ENCODE measurements at regions not wholly inside any gene's neighbourhood (a gene's known extent, or its start where the extent isn't known, plus 50 kb on each side); places are given as distances from the start of the nearest gene placed in this dataset.

DNA sequence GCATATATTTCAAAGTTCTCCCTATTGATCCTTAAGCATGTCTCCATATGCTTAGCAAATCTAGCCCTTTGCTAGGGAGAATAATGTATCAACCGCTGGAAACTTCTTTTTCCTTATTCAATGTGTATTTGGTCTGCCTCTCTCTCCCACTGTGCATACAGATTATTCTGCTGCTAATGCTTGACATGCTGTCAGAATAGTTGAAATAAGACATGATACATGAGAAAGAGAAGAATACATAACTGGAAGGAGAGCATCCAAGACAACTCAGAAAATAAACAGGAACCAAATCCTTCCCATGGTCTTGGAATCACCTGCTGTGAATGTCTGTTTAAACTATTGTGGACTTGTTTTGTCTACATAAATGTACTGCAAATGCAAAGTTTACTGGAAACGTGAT, 1103.0 kb downstream of the EFNB2 start (continued):
- TF ChIP-seq ZNF324 (tag by site-specific recombination; IDR thresholded peaks at IDR 0.05), result no peak

DNA sequence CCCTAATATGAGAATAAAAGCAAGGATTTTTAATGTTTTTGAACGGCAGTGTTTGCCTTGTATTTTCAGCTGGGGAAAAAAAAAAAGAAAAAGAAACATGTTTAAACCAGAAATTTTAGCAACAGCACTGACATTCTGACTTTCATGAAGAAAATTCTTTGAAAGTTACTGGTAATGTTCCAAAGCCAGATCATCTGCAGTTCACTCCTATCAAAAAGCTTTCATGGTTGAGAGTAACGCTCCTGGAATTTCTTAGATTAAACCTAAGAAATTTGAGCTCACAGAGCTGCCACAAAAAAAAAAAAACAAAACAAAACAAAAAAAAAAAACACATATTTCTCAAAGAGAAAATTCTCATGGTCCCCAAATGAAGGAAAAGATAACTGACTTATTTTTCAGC, 1106.7 kb downstream of the EFNB2 start:
- TF ChIP-seq ZNF19 (tag by site-specific recombination; IDR thresholded peaks at IDR 0.05; ENCODE audit: low read depth), result no peak
- no peak for TF ChIP-seq BCL11B (tag by site-specific recombination; IDR thresholded peaks at IDR 0.05; ENCODE audit: low read depth)
- TF ChIP-seq, protein P1, sequence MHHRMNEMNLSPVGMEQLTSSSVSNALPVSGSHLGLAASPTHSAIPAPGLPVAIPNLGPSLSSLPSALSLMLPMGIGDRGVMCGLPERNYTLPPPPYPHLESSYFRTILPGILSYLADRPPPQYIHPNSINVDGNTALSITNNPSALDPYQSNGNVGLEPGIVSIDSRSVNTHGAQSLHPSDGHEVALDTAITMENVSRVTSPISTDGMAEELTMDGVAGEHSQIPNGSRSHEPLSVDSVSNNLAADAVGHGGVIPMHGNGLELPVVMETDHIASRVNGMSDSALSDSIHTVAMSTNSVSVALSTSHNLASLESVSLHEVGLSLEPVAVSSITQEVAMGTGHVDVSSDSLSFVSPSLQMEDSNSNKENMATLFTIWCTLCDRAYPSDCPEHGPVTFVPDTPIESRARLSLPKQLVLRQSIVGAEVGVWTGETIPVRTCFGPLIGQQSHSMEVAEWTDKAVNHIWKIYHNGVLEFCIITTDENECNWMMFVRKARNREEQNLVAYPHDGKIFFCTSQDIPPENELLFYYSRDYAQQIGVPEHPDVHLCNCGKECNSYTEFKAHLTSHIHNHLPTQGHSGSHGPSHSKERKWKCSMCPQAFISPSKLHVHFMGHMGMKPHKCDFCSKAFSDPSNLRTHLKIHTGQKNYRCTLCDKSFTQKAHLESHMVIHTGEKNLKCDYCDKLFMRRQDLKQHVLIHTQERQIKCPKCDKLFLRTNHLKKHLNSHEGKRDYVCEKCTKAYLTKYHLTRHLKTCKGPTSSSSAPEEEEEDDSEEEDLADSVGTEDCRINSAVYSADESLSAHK (tag by site-specific recombination; IDR thresholded peaks at IDR 0.05), result no peak
- TF ChIP-seq OVOL3 (tag by site-specific recombination; IDR thresholded peaks at IDR 0.05), result no peak
- TF ChIP-seq, protein P2, sequence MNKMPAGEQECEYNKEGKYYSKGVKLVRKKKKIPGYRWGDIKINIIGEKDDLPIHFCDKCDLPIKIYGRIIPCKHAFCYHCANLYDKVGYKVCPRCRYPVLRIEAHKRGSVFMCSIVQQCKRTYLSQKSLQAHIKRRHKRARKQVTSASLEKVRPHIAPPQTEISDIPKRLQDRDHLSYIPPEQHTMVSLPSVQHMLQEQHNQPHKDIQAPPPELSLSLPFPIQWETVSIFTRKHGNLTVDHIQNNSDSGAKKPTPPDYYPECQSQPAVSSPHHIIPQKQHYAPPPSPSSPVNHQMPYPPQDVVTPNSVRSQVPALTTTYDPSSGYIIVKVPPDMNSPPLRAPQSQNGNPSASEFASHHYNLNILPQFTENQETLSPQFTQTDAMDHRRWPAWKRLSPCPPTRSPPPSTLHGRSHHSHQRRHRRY (tag by site-specific recombination; IDR thresholded peaks at IDR 0.05), result no peak
- no peak for TF ChIP-seq SP2 (tag by site-specific recombination; IDR thresholded peaks at IDR 0.05)
- TF ChIP-seq ZNF112 (tag by site-specific recombination; IDR thresholded peaks at IDR 0.05), result no peak
- TF ChIP-seq OSR2 (tag by site-specific recombination; IDR thresholded peaks at IDR 0.05), result no peak
- TF ChIP-seq ZNF621 (tag by site-specific recombination; IDR thresholded peaks at IDR 0.05), result no peak
- POLR2A ChIA-PET, result no interaction called here
- CTCF ChIA-PET, result interaction anchor here (0.7 kb wide), 1 partner anchor 41 kb away, joined by 5 read pairs; no protein-coding TSS in a partner anchor
- H3K9me3 ChIP-seq (ENCODE audit: control insufficient read depth, insufficient read depth, low read depth, low read length), result no peaks in the 10 kb centered on the region
- H3K36me3 ChIP-seq (ENCODE audit: control insufficient read depth in 2 of 2, insufficient read depth in 1 of 2, low read length in 2 of 2), result no peaks in the 10 kb centered on the region
- H3K4me3 ChIP-seq (ENCODE audit: low read depth, low read length), result no peak overlapping the region
- H3K4me1 ChIP-seq (ENCODE audit: control insufficient read depth, insufficient read depth, low read length), result no peaks in the 10 kb centered on the region
- H3K27ac ChIP-seq (ENCODE audit: extremely low read depth, low read depth, low read length), result no peak overlapping the region

DNA sequence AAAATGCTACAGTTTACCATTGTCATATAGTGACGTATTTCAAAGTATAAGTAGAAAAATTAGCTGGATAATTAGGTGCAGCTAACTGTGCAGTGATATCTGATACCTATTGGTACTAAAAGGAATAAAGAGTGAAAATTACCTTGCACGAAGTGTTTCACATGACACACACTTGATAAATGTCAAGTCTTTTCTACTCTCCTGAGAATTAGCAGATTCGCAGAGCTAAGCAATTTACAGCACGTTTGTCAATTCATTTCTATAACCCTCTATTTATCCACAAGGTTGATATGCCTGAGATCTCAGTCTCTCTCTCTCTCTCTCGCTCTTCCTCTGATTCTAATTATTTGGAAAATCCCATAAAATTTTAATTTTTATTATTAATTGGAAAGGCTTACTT, 1109.0 kb downstream of the EFNB2 start:
- ChIA-PET CTCF (no interaction called here), POLR2A (no interaction called here)
- TF ChIP-seq ZNF433 (tag by site-specific recombination; IDR thresholded peaks at IDR 0.05; ENCODE audit: low read depth) (no peak), ZNF391 (tag by site-specific recombination; IDR thresholded peaks at IDR 0.05; ENCODE audit: borderline replicate concordance, low read depth) (no peak), GFI1B (tag by site-specific recombination; IDR thresholded peaks at IDR 0.05) (no peak), ZNF16 (tag by site-specific recombination; IDR thresholded peaks at IDR 0.05; ENCODE audit: low read depth) (no peak), SALL2 (tag by site-specific recombination; IDR thresholded peaks at IDR 0.05; ENCODE audit: borderline replicate concordance) (no peak), RBAK (tag by site-specific recombination; IDR thresholded peaks at IDR 0.05) (no peak), ZNF843 (tag by site-specific recombination; IDR thresholded peaks at IDR 0.05) (no peak), ZNF521 (tag by site-specific recombination; IDR thresholded peaks at IDR 0.05) (no peak)
- TF ChIP-seq, protein P3, sequence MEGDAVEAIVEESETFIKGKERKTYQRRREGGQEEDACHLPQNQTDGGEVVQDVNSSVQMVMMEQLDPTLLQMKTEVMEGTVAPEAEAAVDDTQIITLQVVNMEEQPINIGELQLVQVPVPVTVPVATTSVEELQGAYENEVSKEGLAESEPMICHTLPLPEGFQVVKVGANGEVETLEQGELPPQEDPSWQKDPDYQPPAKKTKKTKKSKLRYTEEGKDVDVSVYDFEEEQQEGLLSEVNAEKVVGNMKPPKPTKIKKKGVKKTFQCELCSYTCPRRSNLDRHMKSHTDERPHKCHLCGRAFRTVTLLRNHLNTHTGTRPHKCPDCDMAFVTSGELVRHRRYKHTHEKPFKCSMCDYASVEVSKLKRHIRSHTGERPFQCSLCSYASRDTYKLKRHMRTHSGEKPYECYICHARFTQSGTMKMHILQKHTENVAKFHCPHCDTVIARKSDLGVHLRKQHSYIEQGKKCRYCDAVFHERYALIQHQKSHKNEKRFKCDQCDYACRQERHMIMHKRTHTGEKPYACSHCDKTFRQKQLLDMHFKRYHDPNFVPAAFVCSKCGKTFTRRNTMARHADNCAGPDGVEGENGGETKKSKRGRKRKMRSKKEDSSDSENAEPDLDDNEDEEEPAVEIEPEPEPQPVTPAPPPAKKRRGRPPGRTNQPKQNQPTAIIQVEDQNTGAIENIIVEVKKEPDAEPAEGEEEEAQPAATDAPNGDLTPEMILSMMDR (tag by site-specific recombination; IDR thresholded peaks at IDR 0.05), result no peak
- TF ChIP-seq, protein P4, sequence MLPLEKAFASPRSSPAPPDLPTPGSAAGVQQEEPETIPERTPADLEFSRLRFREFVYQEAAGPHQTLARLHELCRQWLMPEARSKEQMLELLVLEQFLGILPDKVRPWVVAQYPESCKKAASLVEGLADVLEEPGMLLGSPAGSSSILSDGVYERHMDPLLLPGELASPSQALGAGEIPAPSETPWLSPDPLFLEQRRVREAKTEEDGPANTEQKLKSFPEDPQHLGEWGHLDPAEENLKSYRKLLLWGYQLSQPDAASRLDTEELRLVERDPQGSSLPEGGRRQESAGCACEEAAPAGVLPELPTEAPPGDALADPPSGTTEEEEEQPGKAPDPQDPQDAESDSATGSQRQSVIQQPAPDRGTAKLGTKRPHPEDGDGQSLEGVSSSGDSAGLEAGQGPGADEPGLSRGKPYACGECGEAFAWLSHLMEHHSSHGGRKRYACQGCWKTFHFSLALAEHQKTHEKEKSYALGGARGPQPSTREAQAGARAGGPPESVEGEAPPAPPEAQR (tag by site-specific recombination; IDR thresholded peaks at IDR 0.05), result no peak
- Histone ChIP-seq H3K9me3 (ENCODE audit: control insufficient read depth, insufficient read depth, low read depth, low read length) (no peaks in the 10 kb centered on the region), H3K4me1 (ENCODE audit: control insufficient read depth, insufficient read depth, low read length) (no peaks in the 10 kb centered on the region), H3K36me3 (ENCODE audit: control insufficient read depth in 2 of 2, insufficient read depth in 1 of 2, low read length in 2 of 2) (no peaks in the 10 kb centered on the region), H3K4me3 (ENCODE audit: low read depth, low read length) (no peak overlapping the region), H3K27ac (ENCODE audit: extremely low read depth, low read depth, low read length) (no peak overlapping the region)
